Trophoblast cell (in vitro differentiated cells and primary cell): ENCODE measurements at regions not wholly inside any gene's neighbourhood (a gene's known extent, or its start where the extent isn't known, plus 50 kb on each side); places are given as distances from the start of the nearest gene placed in this dataset.

Experiments
- DNase-seq, 2 donors: peaks; one replicate each; pipeline ENCODE4 v3.0.0-alpha.2; 2016
- H2AFZ ChIP-seq: 2 replicates; pipeline ENCODE4 v1.6.1; 2013; ENCODE audit warnings: low read length, moderate library complexity, mild to moderate bottlenecking; ENCODE audit not compliant: insufficient read depth, poor library complexity
- H2AK5ac ChIP-seq: 2 replicates; pipeline ENCODE4 v1.6.1; 2013; ENCODE audit warnings: mild to moderate bottlenecking, low read length
- H2BK120ac ChIP-seq: 2 replicates; pipeline ENCODE4 v1.6.1; 2013; ENCODE audit warnings: low read length, mild to moderate bottlenecking, moderate library complexity; ENCODE audit not compliant: insufficient read depth, poor library complexity
- H2BK12ac ChIP-seq: 2 replicates; pipeline ENCODE4 v1.6.1; 2013; ENCODE audit warnings: mild to moderate bottlenecking, low read length, moderate library complexity
- H2BK5ac ChIP-seq: 2 replicates; pipeline ENCODE4 v1.6.1; 2013; ENCODE audit warnings: low read length, low read depth, moderate library complexity, mild to moderate bottlenecking; ENCODE audit not compliant: poor library complexity
- H3K14ac ChIP-seq: 2 replicates; pipeline ENCODE4 v1.6.1; 2013; ENCODE audit warnings: mild to moderate bottlenecking, low read length
- H3K18ac ChIP-seq: 2 replicates; pipeline ENCODE4 v1.6.1; 2013; ENCODE audit warnings: mild to moderate bottlenecking, low read length
- H3K23ac ChIP-seq: 2 replicates; pipeline ENCODE4 v1.6.1; 2013; ENCODE audit warnings: low read length
- H3K27ac ChIP-seq: 2 replicates; pipeline ENCODE4 v1.5.1; 2013; ENCODE audit warnings: low read depth, mild to moderate bottlenecking, inconsistent platforms, low read length, moderate library complexity
- H3K27me3 ChIP-seq: 2 replicates; pipeline ENCODE4 v1.6.1; 2013; ENCODE audit warnings: inconsistent platforms, mild to moderate bottlenecking, low read length, moderate library complexity; ENCODE audit not compliant: insufficient read depth
- H3K36me3 ChIP-seq, 2 experiments: 1 replicate in 1 of 2; 2 replicates in 1 of 2; pipeline ENCODE4 v1.6.1; 2013; ENCODE audit warnings: low read length in 2 of 2, mild to moderate bottlenecking in 2 of 2, moderate library complexity in 1 of 2; ENCODE audit not compliant: insufficient read depth in 2 of 2, control insufficient read depth in 1 of 2
- H3K4ac ChIP-seq: 2 replicates; pipeline ENCODE4 v1.6.1; 2013; ENCODE audit warnings: low read depth, mild to moderate bottlenecking, low read length, moderate library complexity
- H3K4me1 ChIP-seq, 2 experiments: 1 replicate in 1 of 2; 2 replicates in 1 of 2; pipeline ENCODE4 v1.6.1; 2013; ENCODE audit warnings: low read length in 2 of 2, mild to moderate bottlenecking in 2 of 2, moderate library complexity in 1 of 2; ENCODE audit not compliant: insufficient read depth in 2 of 2, control insufficient read depth in 1 of 2
- H3K4me2 ChIP-seq: 2 replicates; pipeline ENCODE4 v1.6.1; 2013; ENCODE audit warnings: inconsistent platforms, mild to moderate bottlenecking, low read length, moderate library complexity
- H3K4me3 ChIP-seq: 2 replicates; pipeline ENCODE4 v1.5.1; 2013; ENCODE audit warnings: mild to moderate bottlenecking, low read depth, low read length, inconsistent platforms
- H3K79me1 ChIP-seq: one replicate; pipeline ENCODE4 v1.6.1; 2013; ENCODE audit warnings: low read length
- H3K79me2 ChIP-seq: 2 replicates; pipeline ENCODE4 v1.6.1; 2013; ENCODE audit warnings: low read length, mild to moderate bottlenecking; ENCODE audit not compliant: control insufficient read depth, insufficient read depth, poor library complexity
- H3K9ac ChIP-seq: 2 replicates; pipeline ENCODE4 v1.6.1; 2013; ENCODE audit warnings: mild to moderate bottlenecking, low read length
- H3K9me3 ChIP-seq: 2 replicates; pipeline ENCODE4 v1.6.1; 2013; ENCODE audit warnings: low read depth, mild to moderate bottlenecking, control low read depth, inconsistent platforms, low read length; ENCODE audit not compliant: insufficient read depth
- H4K12ac ChIP-seq: 2 replicates; pipeline ENCODE4 v1.6.1; 2013; ENCODE audit warnings: low read depth, mild to moderate bottlenecking, low read length, moderate library complexity
- H4K8ac ChIP-seq: 2 replicates; pipeline ENCODE4 v1.6.1; 2013; ENCODE audit warnings: low read depth, mild to moderate bottlenecking, low read length, moderate library complexity
- H4K91ac ChIP-seq: one replicate; pipeline ENCODE4 v1.6.1; 2013; ENCODE audit warnings: low read depth, mild to moderate bottlenecking, low read length, moderate library complexity
- WGBS: extraction: QIAGEN DNeasy Blood & Tissue Kit; methylation state at CpG from one replicate; pipeline ENCODE4 v1.1.7; 2013; ENCODE audit warnings: missing lambda C conversion rate; ENCODE audit not compliant: insufficient read length, insufficient coverage; ENCODE audit errors: extremely low coverage; 5-methylcytosine and 5-hydroxymethylcytosine counted together

DNA sequence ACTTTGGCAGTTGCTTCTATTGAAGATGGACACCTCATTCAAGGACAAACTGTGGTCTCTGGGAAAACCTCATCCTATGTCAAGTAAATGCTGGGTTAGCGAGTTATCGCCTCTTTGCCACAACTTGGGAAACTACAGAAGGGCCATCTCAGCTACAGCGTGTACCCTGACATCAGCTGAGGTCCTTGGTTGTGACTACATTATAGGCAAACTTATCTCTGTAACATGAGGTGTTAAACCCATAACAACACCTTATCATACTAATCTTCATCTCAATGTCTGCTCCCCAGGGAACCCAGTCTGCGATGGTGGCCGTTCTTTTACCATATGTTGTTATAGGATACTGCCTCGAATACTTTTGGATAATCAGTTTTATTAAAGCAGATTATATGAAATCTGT lies 1862.7 kb downstream of the STIM2 start:
- no peak overlapping the region for H3K14ac ChIP-seq
- H2AFZ ChIP-seq: no peak overlapping the region
- no peak overlapping the region for H4K8ac ChIP-seq
- H3K4ac ChIP-seq: no peak overlapping the region
- no peaks in the 10 kb centered on the region for H3K79me1 ChIP-seq
- no peaks in the 10 kb centered on the region for H3K27me3 ChIP-seq
- no peaks in the 10 kb centered on the region for H3K79me2 ChIP-seq
- no peaks in the 10 kb centered on the region for H3K4me1 ChIP-seq
- no peak for DNase-seq
- no peak overlapping the region for H3K23ac ChIP-seq
- H2AK5ac ChIP-seq: no peak overlapping the region
- H3K9me3 ChIP-seq: no peaks in the 10 kb centered on the region
- H3K27ac ChIP-seq: no peak overlapping the region
- no peaks in the 10 kb centered on the region for H3K36me3 ChIP-seq
- no peak overlapping the region for H3K4me2 ChIP-seq
- no peak overlapping the region for H3K4me3 ChIP-seq
- H2BK120ac ChIP-seq: no peak overlapping the region
- no peak overlapping the region for H2BK12ac ChIP-seq
- no peak overlapping the region for H3K9ac ChIP-seq
- H2BK5ac ChIP-seq: no peak overlapping the region
- H4K12ac ChIP-seq: no peak overlapping the region
- WGBS: no CpG with 5 or more reads among the region's 6 CpGs
- H4K91ac ChIP-seq: no peak overlapping the region
- H3K18ac ChIP-seq: no peak overlapping the region

DNA sequence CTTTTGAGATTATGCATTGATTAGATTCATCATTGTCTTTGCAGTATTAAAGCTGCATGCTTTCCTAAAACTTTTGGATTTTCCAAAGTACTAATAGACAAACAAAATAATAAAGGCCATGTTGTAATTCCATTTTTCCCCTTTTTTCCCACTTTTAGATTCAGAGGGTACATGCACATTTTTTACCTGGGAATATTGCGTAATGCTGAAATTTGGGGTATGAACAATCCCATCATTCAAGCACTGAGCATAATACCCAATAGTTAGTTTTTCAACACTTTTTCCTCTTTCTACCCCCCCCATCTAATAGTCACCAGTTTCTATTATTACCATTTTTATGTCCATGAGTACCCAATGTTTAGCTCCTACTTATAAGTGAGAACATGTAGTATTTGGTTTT lies 1863.6 kb downstream of the STIM2 start:
- Histone ChIP-seq H4K8ac (no peak overlapping the region), H2AFZ (no peak overlapping the region), H3K23ac (no peak overlapping the region), H3K9ac (no peak overlapping the region), H3K4me3 (no peak overlapping the region), H3K4ac (no peak overlapping the region), H4K91ac (no peak overlapping the region), H2BK120ac (no peak overlapping the region), H3K18ac (no peak overlapping the region), H3K14ac (no peak overlapping the region), H3K9me3 (no peaks in the 10 kb centered on the region), H3K4me1 (no peaks in the 10 kb centered on the region), H2BK5ac (no peak overlapping the region), H2AK5ac (no peak overlapping the region), H3K27ac (no peak overlapping the region), H3K27me3 (no peaks in the 10 kb centered on the region), H3K4me2 (no peak overlapping the region), H4K12ac (no peak overlapping the region), H3K79me2 (no peaks in the 10 kb centered on the region), H3K79me1 (no peaks in the 10 kb centered on the region), H3K36me3 (no peaks in the 10 kb centered on the region), H2BK12ac (no peak overlapping the region)
- DNase-seq: no peak
- no CpG with 5 or more reads among the region's 1 CpG for whole genome bisulfite sequencing

DNA sequence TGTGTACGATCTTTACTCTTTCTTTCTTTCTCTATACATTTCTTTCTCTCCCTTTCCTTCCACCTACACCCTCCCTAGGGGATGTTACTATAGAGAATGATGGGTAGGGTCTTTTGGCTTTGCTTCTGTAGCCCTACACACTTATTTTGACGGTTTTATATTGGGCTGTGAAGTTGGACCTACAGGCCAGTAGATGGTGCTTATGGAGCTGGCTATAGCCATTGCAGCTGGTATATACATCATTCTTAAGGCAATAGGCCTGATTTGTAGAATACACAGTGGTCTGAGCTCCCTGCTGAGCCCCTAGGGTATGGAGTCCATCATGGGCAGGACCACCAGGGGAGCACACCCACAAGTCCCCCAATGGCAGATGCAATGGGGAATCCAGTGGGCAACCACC lies 1869.7 kb downstream of the STIM2 start:
- Histone ChIP-seq H2BK120ac (no peak overlapping the region), H3K27me3 (no peaks in the 10 kb centered on the region), H2BK12ac (no peak overlapping the region), H3K79me1 (no peaks in the 10 kb centered on the region), H3K9ac (no peak overlapping the region), H3K23ac (no peak overlapping the region), H4K12ac (no peak overlapping the region), H3K4me2 (no peak overlapping the region), H3K18ac (no peak overlapping the region), H4K8ac (no peak overlapping the region), H3K9me3 (no peaks in the 10 kb centered on the region), H2BK5ac (no peak overlapping the region), H3K36me3 (no peaks in the 10 kb centered on the region), H3K79me2 (no peaks in the 10 kb centered on the region), H4K91ac (no peak overlapping the region), H3K4me3 (no peak overlapping the region), H2AFZ (no peak overlapping the region), H3K4me1 (no peaks in the 10 kb centered on the region), H3K27ac (no peak overlapping the region), H3K4ac (no peak overlapping the region), H2AK5ac (no peak overlapping the region), H3K14ac (no peak overlapping the region)
- WGBS: no CpG with 5 or more reads among the region's 2 CpGs
- no peak for DNase-seq

DNA sequence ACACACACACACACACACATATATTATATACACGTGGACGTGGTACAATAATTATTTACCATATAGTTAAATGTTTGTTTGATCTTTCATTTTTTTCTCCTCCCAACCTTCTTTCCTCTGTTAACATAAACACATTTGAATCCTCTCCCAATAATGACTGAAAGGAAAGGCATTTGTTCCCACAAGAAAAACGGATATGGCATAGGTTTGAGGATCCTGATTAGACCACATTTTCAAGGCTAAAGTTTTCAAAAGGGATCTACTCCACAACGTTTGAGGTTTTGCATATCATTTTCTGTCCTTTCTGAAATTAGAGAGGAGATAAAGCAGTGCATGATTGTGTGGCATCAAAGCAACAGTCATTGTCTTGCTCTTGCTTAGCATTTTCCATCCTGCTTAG lies 1883.4 kb downstream of the STIM2 start:
- Histone ChIP-seq H3K79me2 (no peaks in the 10 kb centered on the region), H2BK120ac (no peak overlapping the region), H3K14ac (no peak overlapping the region), H3K27me3 (no peaks in the 10 kb centered on the region), H4K8ac (no peak overlapping the region), H3K23ac (no peak overlapping the region), H3K9ac (no peak overlapping the region), H3K79me1 (no peaks in the 10 kb centered on the region), H3K4ac (no peak overlapping the region), H3K18ac (no peak overlapping the region), H2AK5ac (no peak overlapping the region), H2BK12ac (no peak overlapping the region), H4K12ac (no peak overlapping the region), H3K4me1 (no peaks in the 10 kb centered on the region), H3K27ac (no peak overlapping the region), H3K9me3 (no peaks in the 10 kb centered on the region), H3K36me3 (no peaks in the 10 kb centered on the region), H3K4me2 (no peak overlapping the region), H3K4me3 (no peak overlapping the region), H2BK5ac (no peak overlapping the region), H2AFZ (no peak overlapping the region), H4K91ac (no peak overlapping the region)
- no CpG with 5 or more reads among the region's 4 CpGs for WGBS
- DNase-seq: no peak
